Lower leg skin (tissue), 4 donors: ENCODE measurements at regions not wholly inside any gene's neighbourhood (a gene's known extent, or its start where the extent isn't known, plus 50 kb on each side); places are given as distances from the start of the nearest gene placed in this dataset.

Experiments
- DNase-seq, 2 donors: peaks; one replicate each; pipeline ENCODE4 v3.0.0-alpha.2; 2019; ENCODE audit warnings: low spot score in 2 of 2
- H3K4me3 ChIP-seq: fragments of 200-600 bp; sonication (generic); 2 replicates; pipeline ENCODE4 v1.5.1; 2017; ENCODE audit warnings: mild to moderate bottlenecking, low read depth; ENCODE audit not compliant: poor library complexity, severe bottlenecking
- CTCF ChIP-seq, 3 donors: fragments of 450-650 bp; IDR thresholded peaks; one replicate each; pipeline ENCODE4 v1.5.1; 2016; ENCODE audit warnings: antibody characterized with exemption in 3 of 3, mild to moderate bottlenecking in 3 of 3, moderate library complexity in 2 of 3
- POLR2A ChIP-seq, 2 donors: fragments of 450-650 bp; IDR thresholded peaks; one replicate each; pipeline ENCODE4 v1.6.1; 2016 to 2017; ENCODE audit warnings: antibody characterized with exemption in 2 of 2, mild to moderate bottlenecking in 1 of 2, moderate library complexity in 1 of 2
- WGBS, 2 donors: methylation state at CpG; one replicate each; pipeline ENCODE4 v1.1.5; 2018; 5-methylcytosine and 5-hydroxymethylcytosine counted together
- intact Hi-C: fragments of 100-400 bp; cut with DNase I; formaldehyde crosslinking; loops from one replicate; pipeline ENCODE4 v1.15.0; 2023; ENCODE audit warnings: low total_unique reads

DNA sequence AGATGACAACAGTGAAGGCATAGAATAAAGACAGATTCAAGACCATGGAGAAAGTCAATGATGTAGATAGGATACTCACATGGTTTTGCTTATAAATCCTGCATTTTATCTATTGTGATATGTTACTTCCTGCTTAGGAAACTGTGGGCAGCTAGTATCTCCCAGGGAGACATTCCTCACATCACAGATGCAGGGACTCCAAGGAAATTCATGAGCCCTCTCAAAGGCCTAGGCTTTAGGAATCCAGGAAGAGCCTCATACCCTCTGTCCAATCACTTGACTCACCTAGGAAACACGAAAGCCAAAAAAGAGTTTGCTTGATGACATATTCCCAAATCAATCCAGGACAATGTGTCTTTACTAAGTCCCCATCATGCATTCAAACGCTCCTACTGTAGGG is 247.8 kb upstream of the KLHL29 start:
- intact Hi-C loops, result no loop called here
- WGBS, 2 donors, result 79 to 86% methylated on average over 2 of the region's 2 CpGs
- no peak for TF ChIP-seq CTCF (IDR thresholded peaks at IDR 0.05)
- no peak for TF ChIP-seq POLR2A (IDR thresholded peaks at IDR 0.05)
- no peak for DNase-seq
- H3K4me3 ChIP-seq, result no peak overlapping the region

GRCh38 chr2:23138701-23139100 is 246.3 kb upstream of the KLHL29 start:
- no peak overlapping the region for H3K4me3 ChIP-seq
- intact Hi-C loops, result no loop called here
- no peak for TF ChIP-seq CTCF (IDR thresholded peaks at IDR 0.05)
- no peak for TF ChIP-seq POLR2A (IDR thresholded peaks at IDR 0.05)
- no peak for DNase-seq
- WGBS, 2 donors, result 49 to 69% methylated on average over 4 of the region's 4 CpGs

DNA sequence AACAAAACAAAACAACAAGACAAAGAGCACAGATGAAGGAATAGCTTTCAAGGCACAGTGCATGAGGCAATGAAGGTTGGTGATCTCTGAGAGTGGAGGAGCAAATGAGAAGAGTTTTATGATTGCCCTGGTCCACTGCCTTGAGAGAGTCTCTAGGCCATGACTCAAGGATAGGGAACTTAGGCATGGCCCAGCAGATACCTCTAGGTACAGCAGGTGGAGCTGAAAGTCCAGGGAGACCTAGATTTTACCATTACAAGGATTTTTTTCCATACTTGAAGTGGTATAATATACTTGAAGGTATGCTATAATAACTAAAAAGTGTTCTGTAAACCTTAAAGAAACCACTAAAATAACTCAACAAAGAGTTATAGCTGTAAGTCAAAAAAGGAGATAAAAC is 239.5 kb upstream of the KLHL29 start:
- DNase-seq, result no peak
- intact Hi-C loops, result no loop called here
- no peak for TF ChIP-seq CTCF (IDR thresholded peaks at IDR 0.05)
- TF ChIP-seq POLR2A (IDR thresholded peaks at IDR 0.05), result no peak
- H3K4me3 ChIP-seq, result no peak overlapping the region

DNA sequence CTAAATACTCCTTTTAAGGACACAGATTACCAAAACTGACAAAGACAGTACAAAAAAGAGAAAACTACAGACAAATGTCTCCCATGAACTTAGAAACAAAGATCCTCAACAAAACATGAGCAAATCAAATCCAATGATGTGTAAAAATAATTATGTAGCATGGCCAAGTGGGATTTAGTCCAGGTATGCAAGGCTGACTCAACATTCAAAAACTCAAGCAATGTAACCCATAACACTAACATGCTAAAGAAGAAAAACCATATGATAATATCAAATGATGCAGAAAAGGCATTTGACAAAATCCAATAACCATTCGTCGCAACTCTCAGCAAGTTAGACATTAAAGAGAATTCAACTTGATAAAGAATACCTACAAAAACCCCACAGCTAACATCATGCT is 239.0 kb upstream of the KLHL29 start:
- no peak overlapping the region for H3K4me3 ChIP-seq
- TF ChIP-seq CTCF (IDR thresholded peaks at IDR 0.05), result no peak
- no peak for TF ChIP-seq POLR2A (IDR thresholded peaks at IDR 0.05)
- WGBS, 2 donors, result 58 to 72% methylated on average over 2 of the region's 2 CpGs
- no peak for DNase-seq
- intact Hi-C loops, result no loop called here

DNA sequence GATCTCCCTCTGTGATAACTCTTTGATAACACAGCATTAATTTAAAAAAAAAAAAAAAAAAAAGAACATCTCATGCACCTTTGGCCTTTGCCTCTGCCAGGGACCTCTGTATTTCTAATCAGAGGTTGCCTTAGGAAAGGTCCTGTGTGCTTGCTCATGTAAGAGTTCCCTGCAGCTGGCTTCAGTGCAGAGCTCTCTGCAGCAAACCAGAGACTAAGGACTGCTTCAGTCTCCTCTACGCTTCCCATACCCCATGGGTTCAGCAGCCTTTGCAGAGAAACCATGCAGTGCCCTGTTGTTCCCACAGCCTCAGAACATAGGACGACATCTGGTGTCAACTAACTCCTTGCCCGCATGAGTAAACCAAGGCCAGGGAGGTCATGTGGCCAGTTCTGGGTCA is 236.6 kb upstream of the KLHL29 start:
- intact Hi-C loops, result no loop called here
- WGBS, 2 donors, result 87 to 95% methylated on average over 3 of the region's 3 CpGs
- TF ChIP-seq CTCF (IDR thresholded peaks at IDR 0.05), result no peak
- TF ChIP-seq POLR2A (IDR thresholded peaks at IDR 0.05), result no peak
- no peak overlapping the region for H3K4me3 ChIP-seq
- no peak for DNase-seq

DNA sequence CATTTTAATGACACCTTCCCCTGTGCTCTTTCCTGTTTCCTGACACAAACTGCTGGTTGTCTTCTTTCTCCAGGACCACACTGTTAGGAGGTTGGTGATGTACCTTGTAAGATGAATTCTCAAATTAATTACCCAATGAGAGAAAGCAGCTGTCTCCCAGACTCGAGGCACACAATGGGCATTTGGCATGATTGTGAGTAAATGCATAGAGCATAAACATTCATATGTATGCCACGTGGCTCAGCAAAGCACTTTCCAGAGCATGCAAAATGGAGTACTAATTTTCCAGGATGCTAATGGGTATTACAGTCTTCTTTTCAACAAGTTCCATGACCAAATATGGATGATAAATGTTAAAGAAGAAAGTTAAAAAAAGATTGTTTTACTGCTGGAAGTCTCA is 235.2 kb upstream of the KLHL29 start:
- H3K4me3 ChIP-seq, result no peak overlapping the region
- intact Hi-C loops, result no loop called here
- no peak for DNase-seq
- TF ChIP-seq POLR2A (IDR thresholded peaks at IDR 0.05), result no peak
- TF ChIP-seq CTCF (IDR thresholded peaks at IDR 0.05), result no peak
- WGBS, 2 donors, result 59 to 70% methylated on average over 2 of the region's 2 CpGs
